GM19455 (cell line): ENCODE measurements at regions not wholly inside any gene's neighbourhood (a gene's known extent, or its start where the extent isn't known, plus 50 kb on each side); places are given as distances from the start of the nearest gene placed in this dataset.

Source experiments
- ATAC-seq: cut with Tn5 transposase; IDR thresholded peaks from one replicate; pipeline ENCODE4 v1.9.1; 2021; ENCODE audit not compliant: unreplicated experiment

DNA sequence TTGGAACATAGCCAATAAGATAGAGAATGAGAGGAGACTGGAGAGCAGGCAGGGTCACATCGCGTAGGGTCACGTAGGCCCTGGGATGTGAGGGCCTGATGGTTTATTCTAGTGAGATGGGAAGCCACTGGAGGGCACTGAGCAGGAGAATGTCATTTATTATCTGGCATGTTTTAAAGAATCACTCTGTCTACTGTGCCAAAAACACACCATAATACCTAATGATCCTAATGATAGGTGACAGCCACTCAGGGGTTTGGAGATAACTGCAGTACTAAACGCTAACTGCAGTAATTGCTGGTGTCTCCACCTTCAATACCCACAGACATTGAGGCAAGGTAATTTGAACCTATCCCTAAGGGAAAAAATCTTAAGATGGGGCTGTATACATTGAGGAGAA, 185.4 kb downstream of the TTLL7 start:
- ATAC-seq, result no peak

DNA sequence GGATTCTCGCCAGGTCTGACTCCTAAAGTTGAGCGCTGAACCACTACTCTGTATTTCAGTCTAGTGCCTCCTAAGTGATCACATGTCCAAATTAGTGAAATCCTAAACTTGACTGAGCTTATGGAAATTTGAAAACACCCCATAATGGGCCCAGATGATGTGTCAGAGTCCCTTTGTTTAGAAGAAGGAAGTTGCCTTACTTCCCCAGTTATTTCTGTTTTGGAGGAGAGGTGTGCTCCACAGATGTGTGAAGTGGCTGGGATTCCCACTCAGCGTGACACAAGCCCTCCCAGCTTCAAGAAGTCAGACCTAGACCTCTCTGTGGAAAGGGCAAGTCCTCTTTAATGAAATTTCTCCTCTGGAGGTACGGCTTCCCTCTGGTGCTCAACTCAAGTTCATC, 188.8 kb downstream of the TTLL7 start:
- no peak for ATAC-seq

- ATAC-seq, result no peak
Measured at GRCh38 chr1:83808536-83808935, 190.4 kb downstream of the TTLL7 start.

DNA sequence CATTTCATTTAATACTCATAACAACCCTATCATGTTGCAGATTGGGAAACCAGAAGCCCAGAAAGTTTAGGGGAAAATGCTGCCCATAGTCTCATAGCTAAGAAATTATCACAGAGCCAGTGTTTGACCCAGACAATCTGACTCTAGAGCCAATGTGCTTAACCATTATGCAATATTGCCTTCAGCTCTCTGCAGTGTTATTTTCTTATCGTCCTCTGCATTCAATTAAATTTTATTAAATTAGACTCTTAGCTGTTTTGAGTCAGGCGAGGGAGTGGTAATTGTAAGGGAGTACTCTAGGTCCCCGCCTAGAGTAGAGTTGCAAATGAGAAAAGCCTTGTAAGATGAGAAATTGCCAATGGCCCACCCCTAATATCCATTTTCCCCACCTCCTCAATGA, 191.1 kb downstream of the TTLL7 start:
- no peak for ATAC-seq

GRCh38 chr1:83807231-83807630, 191.7 kb downstream of the TTLL7 start:
- no peak for ATAC-seq

GRCh38 chr1:83805921-83806320, 193.0 kb downstream of the TTLL7 start:
- no peak for ATAC-seq

DNA sequence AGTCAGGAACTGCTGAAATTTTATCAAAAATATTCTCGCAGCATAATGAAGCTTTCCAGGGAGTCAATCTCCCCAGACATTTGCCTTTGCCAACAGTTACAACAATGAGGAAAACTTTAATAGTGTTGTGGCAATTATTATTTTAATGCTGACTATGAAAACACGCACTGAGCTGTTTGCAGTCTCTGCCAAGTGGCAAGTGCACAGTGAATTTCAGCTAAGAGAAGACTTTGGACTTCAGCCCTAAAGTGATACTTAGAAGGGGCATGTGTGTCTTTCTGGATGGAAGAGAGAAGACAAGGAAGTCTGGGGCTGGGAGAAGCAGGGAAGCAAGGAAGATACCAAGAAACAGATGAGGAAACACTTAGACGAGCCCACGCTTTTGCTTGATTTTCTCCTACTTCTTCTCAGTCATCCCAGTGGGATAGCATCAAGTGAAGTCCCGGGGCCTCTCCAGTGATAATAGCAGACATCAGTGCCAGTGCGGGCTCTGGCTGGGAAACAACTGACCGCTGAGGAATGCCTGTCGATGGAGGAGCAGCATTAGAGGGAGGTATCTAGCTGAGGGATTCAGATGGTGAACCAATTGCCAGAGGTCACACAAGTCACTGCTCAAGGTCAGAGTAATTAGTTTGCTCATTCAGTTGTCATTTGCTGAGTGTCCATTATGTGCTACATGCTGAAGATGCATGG, 196.3 kb downstream of the TTLL7 start:
- no peak for ATAC-seq

- ATAC-seq, result no peak
Measured at GRCh38 chr1:83802023-83802422, 196.9 kb downstream of the TTLL7 start.

DNA sequence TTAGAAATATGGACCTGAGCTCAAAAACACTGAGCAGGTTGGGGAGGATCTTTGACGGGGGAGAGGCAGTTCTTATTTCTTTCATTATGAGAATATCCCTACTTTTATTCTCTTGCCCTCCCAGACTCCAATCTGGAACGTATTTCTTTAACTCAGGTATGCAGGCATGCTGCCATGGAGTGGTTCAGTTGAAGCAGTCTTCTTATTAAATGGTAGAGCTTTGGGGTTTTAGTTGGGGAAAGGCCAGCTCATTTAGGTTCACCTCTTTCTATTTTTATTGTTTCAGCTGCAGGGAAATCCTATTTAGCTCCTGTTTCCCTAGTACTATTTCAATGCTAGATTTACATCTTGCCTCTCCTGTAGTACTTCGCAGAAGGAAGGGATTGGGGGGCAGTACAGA, 198.9 kb downstream of the TTLL7 start:
- ATAC-seq, result no peak

GRCh38 chr1:83799594-83799993, 199.3 kb downstream of the TTLL7 start:
- ATAC-seq, result no peak

- no peak for ATAC-seq
Measured at GRCh38 chr1:83798965-83799364, 200.0 kb downstream of the TTLL7 start.

- no peak for ATAC-seq
Measured at GRCh38 chr1:83796409-83796808, 202.5 kb downstream of the TTLL7 start.

GRCh38 chr1:83794384-83794783, 204.5 kb downstream of the TTLL7 start:
- ATAC-seq, result peak; percentile 72

DNA sequence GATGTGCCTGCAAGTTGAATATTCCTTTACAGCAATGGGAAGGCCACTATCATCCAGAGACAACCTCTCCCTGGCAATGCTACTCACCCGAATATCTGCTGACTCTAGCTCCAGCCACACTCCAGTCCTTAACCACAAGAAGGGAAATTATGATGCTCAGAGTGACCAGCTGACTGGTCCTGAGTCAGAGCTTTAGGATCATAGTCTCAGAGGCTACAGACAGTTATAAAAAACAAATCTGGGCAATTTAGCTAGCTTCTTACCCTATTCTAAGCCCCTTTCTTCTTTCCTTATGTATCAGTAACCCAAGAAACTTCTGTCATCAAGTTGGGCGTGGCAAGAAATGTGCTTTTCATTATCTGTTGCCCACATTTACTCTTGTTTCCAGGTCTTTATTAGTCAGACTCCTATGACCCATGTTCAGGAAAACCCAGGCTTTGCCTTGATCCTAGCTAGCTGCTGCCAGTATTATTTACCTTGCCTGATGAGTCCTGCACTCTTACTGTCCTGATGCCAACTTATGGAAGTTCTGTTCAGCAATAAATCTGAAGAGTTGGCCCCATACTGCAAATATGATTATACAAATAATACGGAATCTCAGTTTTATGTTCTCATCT, 207.0 kb downstream of the TTLL7 start:
- no peak for ATAC-seq

- no peak for ATAC-seq
Measured at GRCh38 chr1:83790446-83790845, 208.5 kb downstream of the TTLL7 start.

GRCh38 chr1:83787246-83787998, 211.5 kb downstream of the TTLL7 start:
- no peak for ATAC-seq

- no peak for ATAC-seq
Measured at GRCh38 chr1:83781667-83782066, 217.3 kb downstream of the TTLL7 start.

DNA sequence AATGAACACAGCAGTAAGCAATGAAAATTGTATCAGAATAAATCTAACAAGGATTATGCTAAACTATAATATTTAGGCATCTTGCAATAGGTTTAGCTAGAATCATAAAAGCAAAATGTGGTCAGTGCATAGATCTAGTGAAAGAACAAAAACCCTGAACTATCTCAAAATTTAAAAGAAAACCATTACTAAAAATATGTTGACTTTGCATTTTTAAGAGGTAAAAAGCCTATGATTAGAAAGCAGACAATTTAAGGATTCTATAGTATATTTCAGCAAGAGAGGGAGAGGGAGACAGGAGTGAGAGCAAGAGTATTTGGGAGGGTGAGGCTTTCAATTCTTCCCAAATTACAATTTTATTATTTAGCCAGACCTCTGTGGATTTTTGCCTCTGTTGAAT, 219.4 kb downstream of the TTLL7 start:
- no peak for ATAC-seq

GRCh38 chr1:83777758-83778101, 221.2 kb downstream of the TTLL7 start:
- ATAC-seq, result no peak

- ATAC-seq, result no peak
Measured at GRCh38 chr1:83776913-83777757, 221.8 kb downstream of the TTLL7 start.

DNA sequence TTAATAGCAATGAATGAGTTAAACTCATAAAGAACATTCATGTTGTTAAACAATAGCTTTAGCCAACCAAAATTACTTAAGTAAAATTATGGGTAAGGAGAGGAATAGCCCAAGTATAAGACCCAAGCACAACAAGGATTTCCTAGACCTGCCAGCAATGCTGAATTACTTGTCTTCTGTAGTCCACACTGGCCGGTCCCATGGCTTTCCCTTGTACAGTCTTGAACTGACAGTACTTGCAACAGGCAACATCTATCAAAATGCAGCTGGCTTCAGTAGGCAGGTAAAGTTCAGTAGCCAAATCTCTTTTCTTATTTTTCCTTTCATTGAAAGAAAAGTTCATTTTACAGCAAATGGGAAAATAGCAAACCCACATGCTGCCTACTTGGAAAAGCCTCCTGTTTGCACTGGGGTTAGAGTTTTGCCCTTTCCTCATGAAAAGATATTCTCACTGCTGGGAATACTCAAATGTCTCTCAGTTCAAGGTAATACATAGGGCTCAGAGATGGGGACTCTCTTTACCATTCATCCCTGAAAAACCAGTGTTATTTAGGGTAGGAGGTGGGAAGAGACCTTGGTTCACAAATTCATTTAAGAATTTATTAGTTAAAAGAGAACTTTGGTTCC, 222.8 kb downstream of the TTLL7 start:
- ATAC-seq, result no peak
